NCI-H774 (cell line): ENCODE measurements at regions not wholly inside any gene's neighbourhood (a gene's known extent, or its start where the extent isn't known, plus 50 kb on each side); places are given as distances from the start of the nearest gene placed in this dataset.
A peak's percentile ranks its signal among the peaks of the same experiment; 100 is the strongest.

Source experiments
- DNase-seq: peaks from one replicate; lab custom pipeline; 2025; lab: John Stamatoyannopoulos, UW

DNA sequence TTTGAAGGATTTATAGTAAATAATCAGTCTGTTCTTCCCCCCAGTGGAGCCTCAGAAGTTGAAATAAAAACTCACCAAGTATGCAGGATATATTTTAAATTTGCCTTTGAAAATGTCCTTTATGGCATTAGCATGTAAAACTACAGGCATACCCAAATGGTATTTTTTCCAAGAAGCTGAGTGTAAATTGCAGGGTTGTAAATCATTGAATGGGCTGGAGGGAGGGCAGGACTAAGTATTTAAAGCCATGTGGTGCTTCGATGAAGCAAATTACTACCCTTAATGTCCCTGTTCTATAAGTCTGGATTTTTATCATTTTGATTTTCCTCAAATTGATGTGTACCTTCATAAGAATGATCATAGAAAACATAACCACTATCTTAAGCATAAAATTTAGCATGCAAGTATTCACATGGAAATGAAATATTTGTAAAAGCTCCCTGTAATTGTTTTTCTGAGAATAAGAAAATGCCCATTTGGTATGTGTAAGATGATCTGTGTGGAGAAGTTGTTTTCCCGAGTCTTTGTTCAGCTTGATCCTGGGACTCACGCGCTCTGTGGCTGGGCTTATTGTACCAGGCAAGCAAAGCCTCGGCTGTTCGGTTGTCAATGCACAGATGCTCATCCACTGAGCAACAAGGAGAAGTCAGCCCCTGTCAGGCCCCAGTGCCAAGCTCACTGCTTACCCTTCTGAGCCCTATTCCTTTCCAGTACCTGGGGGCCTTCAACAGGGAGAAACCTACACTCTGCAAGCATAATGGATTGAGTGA lies 66.7 kb downstream of the CD164 start:
- no peak for DNase-seq

GRCh38 chr6:109314313-109314712 lies 68.0 kb downstream of the CD164 start:
- DNase-seq: no peak

GRCh38 chr6:109313139-109313538 lies 69.1 kb downstream of the CD164 start:
- DNase-seq: no peak

DNA sequence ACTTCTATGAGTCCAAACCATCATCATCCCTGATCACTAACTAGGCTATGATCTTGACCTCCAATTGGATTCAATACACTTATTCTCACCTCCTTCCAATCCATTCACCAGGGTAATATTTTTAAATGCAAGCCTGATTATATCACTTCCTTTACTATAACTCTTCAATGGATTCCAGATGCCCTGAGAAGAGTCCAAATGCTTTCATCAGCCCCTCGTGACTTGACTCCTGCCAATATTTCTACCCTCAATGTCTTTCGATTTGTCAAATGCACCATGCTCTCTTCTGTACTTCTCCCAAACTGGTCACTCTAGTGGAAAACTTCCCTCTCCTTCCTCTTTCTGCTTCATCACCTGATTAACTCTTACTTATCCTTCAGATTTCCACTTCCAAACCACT lies 70.8 kb downstream of the CD164 start:
- DNase-seq: no peak

DNA sequence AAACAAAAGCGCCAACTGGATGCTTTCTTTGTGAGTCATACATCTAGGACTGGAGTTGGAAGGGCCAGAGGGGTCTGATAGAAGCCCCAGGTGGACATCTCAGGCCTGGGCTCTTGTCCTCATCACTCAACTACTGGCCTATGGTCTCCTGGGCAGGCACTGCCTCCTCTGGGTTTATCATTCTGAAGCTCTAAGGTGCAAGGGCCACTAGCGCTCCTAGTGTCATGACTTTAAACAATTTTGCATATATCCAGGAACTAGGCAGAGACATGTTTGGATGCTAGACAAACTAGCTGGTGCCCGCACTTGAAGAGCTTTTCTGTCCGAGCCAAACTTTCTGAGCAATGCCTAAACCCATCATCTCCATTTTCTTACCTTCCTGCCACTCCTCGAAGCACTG lies 72.3 kb downstream of the CD164 start:
- no peak for DNase-seq

GRCh38 chr6:109308018-109308492 lies 74.2 kb downstream of the CD164 start:
- no peak for DNase-seq

- no peak for DNase-seq
Measured at GRCh38 chr6:109306733-109307132, 75.5 kb downstream of the CD164 start.

DNA sequence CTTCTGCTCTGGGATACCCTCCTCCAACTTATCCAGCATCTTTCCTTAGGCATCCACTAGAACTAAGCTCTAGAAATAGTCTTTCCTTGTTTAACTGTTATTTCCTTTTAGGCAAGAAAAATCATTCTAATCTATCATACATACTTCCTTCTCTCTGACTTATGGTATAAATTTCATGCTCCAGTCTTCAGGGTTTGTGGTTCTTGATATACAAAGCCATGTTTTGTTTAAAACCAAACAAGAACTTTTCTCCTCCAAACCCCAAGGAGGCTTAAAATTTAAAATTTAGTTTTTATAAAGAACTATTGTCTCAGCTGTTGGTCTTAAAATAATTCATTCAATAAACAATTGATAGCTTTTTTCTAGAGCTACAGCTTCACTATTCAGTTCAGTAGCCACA lies 77.2 kb downstream of the CD164 start:
- DNase-seq: no peak

DNA sequence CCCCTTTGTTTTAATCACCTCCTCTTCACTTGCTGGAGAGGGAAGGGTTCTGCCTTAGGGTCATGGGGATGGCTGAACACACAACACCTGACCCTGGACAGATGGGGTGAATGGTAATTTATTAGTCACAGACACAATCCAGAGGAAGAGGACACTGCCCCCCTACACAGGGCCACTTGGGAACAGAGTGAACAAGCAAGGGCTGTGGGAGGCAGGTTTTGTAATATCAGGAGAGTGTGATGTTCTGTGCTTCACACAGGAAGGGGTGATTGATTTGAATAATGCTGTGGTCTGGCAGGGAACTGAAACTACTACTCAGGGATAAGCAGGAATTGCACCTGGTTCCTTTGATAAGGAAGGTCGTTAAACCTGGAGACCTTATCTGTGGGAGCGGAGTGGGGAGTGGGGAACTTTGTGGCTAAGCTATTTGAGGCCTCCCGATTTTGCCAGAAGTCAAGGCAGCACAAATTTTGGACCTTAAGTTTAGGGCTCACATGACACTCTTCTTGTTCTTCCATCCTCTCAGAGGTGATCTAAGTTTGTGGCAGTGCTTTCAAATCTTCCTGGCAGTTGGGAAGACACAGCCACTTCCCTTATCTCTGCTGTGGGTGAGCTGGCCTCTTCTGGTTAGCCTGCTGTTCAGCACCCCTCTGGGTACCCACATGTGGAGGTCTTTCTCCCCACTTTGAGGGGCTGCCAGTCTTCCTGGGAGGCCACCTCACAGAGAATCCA lies 77.8 kb downstream of the CD164 start:
- DNase-seq: peak; percentile 29

- no peak for DNase-seq
Measured at GRCh38 chr6:109303640-109304283, 78.5 kb downstream of the CD164 start.

DNA sequence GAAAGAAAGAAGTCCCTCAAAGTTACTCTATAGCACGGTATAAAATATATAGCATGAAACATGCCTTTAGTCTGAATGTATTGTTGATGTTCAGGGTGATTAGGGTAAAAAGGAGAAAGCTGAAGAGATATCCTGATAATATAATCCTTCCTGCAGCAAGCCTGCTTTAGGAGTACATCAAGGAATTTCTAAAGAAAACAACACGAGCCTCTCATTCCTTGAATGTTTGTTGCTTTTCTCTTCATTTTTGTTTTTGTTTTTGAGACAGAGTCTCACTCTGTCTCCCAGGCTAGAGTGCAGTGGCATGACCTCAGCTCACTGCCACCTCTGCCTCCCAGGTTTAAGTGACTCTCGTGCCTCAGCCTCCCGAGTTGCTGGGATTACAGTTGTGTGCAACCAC lies 79.1 kb downstream of the CD164 start:
- DNase-seq: no peak

GRCh38 chr6:109302176-109302575 lies 80.1 kb downstream of the CD164 start:
- no peak for DNase-seq

DNA sequence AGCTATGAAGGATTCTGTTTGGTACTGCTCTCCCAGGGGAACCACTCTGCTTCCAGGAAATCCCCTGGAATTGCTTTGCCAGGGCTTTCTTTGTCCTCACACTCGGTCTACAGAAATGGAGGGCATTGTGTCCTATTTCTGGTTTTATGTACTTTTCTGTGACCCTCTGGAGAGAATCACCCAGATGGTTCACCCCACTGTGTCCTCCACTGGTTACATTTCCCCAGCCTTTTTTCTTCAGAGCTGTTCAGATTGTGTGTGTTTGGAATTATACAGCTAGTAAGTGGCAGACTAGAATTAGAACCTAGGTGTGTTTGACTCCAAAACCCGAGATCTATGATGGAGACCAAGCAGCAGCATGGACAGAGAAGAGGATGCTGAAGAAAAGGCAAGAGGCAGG lies 80.8 kb downstream of the CD164 start:
- no peak for DNase-seq

GRCh38 chr6:109300874-109301273 lies 81.4 kb downstream of the CD164 start:
- peak; percentile 85 for DNase-seq

DNA sequence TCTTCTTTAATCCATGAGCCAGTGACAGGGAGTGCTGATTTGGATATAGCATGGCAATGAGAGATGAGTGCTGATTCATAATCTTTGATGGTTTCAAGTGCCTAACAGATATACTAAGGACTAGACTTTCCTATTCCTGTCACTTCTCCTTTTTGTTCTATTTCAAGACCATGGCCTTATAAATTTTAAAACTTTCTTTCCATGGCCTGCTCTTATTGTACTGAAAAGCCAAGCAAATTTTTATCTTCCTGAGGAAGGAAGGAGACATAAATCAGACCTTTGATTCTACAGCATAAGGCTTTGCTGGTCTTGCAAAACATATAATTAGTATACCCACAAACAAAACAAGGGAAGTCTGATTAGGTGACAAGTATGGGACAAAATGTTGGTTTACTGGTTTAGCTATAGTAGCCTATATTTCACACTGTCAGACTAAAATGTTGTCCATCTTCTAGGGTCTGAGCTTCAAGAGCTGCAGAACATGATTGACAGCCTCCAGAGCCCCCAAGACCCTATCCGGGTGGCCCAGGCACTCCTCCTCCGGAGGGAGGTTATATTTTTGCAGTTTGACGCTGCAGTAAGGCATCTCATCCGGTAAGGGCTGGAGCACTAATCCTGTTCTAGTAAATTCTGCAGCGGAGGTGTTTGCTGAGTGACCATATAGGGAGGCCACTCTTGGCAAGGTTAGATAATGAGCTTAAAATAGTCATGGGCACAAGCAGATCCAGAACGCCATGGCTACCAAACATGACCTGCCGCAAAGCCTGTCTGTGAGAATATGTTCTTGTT lies 82.3 kb downstream of the CD164 start:
- DNase-seq: peak; percentile 88

DNA sequence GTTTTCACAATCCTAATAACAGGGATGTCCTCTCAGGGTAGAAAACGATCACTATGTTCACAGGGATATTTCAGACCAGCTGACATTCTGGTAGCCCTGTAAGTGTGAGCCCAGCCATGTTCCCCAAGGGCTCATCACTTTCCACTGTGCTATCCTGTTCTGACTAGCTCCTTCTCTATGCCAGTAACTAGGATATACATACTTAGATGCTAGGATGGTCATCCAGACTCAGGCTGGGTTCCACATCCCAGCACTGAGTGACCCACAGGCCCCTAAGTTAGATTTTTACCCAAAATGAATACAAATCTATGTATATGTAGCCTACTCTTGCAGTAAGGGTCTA lies 83.0 kb downstream of the CD164 start:
- no peak for DNase-seq

GRCh38 chr6:109298605-109299264 lies 83.5 kb downstream of the CD164 start:
- DNase-seq: no peak

GRCh38 chr6:109297406-109298110 lies 84.7 kb downstream of the CD164 start:
- no peak for DNase-seq

- peak; percentile 63 for DNase-seq
Measured at GRCh38 chr6:109296971-109297372, 85.3 kb downstream of the CD164 start.

DNA sequence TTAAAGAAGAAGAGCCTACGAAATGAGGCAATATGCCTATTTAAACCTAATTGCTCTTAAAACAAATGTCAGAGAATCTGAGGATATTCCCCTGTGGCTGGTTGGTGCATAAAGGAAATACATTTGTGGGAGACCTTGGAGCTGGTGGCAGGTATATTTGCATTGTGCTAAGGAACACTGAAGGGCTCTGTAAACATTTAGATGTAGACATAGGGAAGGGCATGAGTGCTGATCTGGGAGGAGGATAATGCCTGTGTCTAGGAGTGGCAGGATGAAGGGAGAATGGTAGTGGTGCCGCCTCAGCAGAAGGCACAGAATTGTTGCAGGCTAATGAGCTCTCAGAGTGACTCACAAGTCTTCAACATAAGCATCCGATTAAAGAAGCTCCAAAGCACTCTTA lies 85.8 kb downstream of the CD164 start:
- peak; percentile 81 for DNase-seq

DNA sequence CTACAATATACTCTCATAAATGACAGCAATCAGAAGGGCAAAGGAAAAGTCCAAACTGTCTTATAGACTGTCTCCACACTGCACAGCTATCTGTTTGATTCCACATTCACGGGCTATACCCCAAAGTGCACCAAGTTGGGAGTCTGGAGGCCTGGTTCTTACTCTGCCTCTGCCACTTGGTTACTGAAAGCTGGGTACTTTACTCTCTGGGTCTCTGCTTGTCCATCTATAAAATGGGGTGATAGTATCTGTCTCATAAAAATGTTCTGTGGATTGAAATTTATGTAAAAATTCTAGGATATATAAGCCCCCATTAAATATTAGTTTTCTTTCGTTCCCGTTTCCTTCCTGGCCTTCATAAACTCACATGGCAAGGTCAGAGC lies 86.5 kb downstream of the CD164 start:
- no peak for DNase-seq
